Lung (tissue), 11 donors: ENCODE measurements at regions not wholly inside any gene's neighbourhood (a gene's known extent, or its start where the extent isn't known, plus 50 kb on each side); places are given as distances from the start of the nearest gene placed in this dataset.
"Not testable (repeated sequence)": the region's sequence is repeated elsewhere in the genome, so short reads cannot be mapped to it uniquely, and the experiment has no call there.

Experiments used
- ATAC-seq: fragments of 200-7000 bp; cut with Tn5 transposase; one replicate; pipeline ENCODE4 v1.9.1; 2020; ENCODE audit warnings: moderate number of reproducible peaks; ENCODE audit not compliant: insufficient read depth, low FRiP score
- DNase-seq, 3 donors: peaks; one replicate each; pipeline ENCODE4 v3.0.0-alpha.2; 2013 to 2017
- H3K27ac ChIP-seq, 2 donors: one replicate each; pipeline ENCODE4 v1.5.1; 2013; ENCODE audit warnings: mild to moderate bottlenecking in 2 of 2, moderate library complexity in 2 of 2, control low read depth in 1 of 2, inconsistent platforms in 1 of 2, low read depth in 1 of 2, low read length in 1 of 2
- H3K27me3 ChIP-seq, 3 donors: one replicate each; pipeline ENCODE4 v1.5.1; 2013; ENCODE audit warnings: low read length in 2 of 3; ENCODE audit not compliant: control insufficient read depth in 3 of 3, insufficient read depth in 3 of 3
- H3K36me3 ChIP-seq, 4 donors: one replicate each; pipeline ENCODE4 v1.5.1; 2013; ENCODE audit warnings: low read length in 4 of 4, mild to moderate bottlenecking in 1 of 4, moderate library complexity in 1 of 4; ENCODE audit not compliant: control insufficient read depth in 4 of 4, insufficient read depth in 4 of 4
- H3K4me1 ChIP-seq, 5 donors: one replicate each; pipeline ENCODE4 v1.5.1; 2013; ENCODE audit warnings: low read length in 5 of 5, mild to moderate bottlenecking in 2 of 5, moderate library complexity in 1 of 5; ENCODE audit not compliant: control insufficient read depth in 5 of 5, insufficient read depth in 5 of 5
- H3K4me3 ChIP-seq: one replicate; pipeline ENCODE4 v1.5.1; 2013; ENCODE audit warnings: mild to moderate bottlenecking, control low read depth, moderate library complexity
- H3K9ac ChIP-seq, 2 donors: one replicate each; pipeline ENCODE4 v1.5.1; 2013; ENCODE audit warnings: low read length in 2 of 2, control low read depth in 1 of 2; ENCODE audit not compliant: insufficient read depth in 1 of 2
- H3K9me3 ChIP-seq, 4 donors: one replicate each; pipeline ENCODE4 v1.5.1; 2013; ENCODE audit warnings: low read length in 3 of 4, mild to moderate bottlenecking in 1 of 4, moderate library complexity in 1 of 4; ENCODE audit not compliant: control insufficient read depth in 4 of 4, insufficient read depth in 3 of 4
- CTCF ChIP-seq: IDR thresholded peaks from 2 replicates; pipeline ENCODE4 v1.5.1; 2012; ENCODE audit warnings: mild to moderate bottlenecking; ENCODE audit errors: control extremely low read depth, extremely low read depth
- WGBS, 2 donors: extraction: QIAGEN DNeasy Blood & Tissue Kit; methylation state at CpG; one replicate each; pipeline ENCODE4 v1.1.7; 2013; 5-methylcytosine and 5-hydroxymethylcytosine counted together
- donor health status: control.
- donor health status: control.
- donor health status: Bipolar disorder and iron deficiency.
- donor health status: healthy.
- donor health status: DM: yes; HTN: yes; CAD: no.

DNA sequence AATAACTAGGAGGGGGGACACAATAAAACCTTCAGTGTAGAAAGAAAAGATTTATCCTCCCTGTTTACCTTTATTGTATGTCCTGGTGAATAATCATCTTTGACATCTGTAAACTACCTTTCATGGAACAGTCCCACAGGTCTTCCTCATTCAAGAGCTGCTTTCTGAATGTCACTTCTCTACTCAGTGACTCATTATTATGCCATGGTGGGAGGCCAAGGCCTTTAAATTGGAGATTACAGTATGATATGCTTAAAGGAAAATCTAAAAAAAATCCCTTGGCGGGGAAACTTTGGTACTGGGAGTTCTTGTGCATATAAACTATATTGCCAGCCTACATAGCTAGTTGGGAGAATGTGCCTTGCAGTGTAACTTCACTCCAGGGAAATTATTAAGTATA, 713.0 kb downstream of the TDRD15 start:
- Histone ChIP-seq H3K4me3 (no peak overlapping the region), H3K36me3 (no peaks in the 10 kb centered on the region), H3K4me1 (no peaks in the 10 kb centered on the region), H3K9me3 (peaks cover 0 to 3% (median 1%) of the 10 kb centered on the region in 4 donors), H3K9ac (no peak overlapping the region), H3K27me3 (no peaks in the 10 kb centered on the region), H3K27ac (no peak overlapping the region)
- 82% methylated on average over 1 of the region's 1 CpG for WGBS, 2 donors
- no peak for TF ChIP-seq CTCF
- no peak for ATAC-seq
- DNase-seq: no peak

DNA sequence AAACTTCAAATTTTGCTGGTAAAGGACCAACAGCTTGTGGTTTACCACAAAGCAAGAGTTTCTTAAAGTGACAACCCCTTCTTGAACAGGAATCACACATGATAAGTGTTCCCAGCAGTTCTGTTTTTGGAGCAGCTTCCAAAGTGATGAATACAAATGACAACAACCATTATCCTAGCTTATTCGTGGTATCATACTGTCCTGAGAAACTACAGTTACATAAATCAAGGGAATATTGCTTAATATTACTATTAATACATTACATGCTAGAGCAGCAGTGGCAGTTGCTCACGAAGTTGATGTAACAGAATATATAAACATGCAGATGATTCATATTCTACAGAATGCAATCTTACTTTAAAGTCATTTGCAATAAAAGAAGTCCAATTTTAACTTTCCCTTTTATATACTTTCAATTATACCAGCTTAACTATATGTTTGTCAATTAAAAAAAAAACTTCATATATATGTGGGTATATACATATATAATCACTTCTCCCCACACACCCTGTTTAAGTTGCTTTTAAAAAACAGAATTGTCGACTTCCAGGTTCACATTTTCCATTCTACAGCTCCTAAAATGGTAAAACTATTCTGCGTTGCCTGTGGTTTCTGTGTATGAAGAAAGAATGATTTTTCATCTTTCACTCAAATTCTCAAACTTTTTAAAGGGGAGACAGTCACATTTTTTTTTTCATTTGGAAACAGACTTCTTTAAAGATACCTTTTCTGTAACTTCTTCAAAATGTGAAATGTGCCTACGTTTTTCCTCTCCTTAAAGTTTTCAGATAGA, 713.6 kb downstream of the TDRD15 start:
- Histone ChIP-seq H3K4me1 (no peaks in the 10 kb centered on the region), H3K9ac (no peak overlapping the region), H3K36me3 (no peaks in the 10 kb centered on the region), H3K9me3 (peaks cover 0 to 3% (median 1%) of the 10 kb centered on the region in 4 donors), H3K27me3 (no peaks in the 10 kb centered on the region), H3K27ac (no peak overlapping the region), H3K4me3 (no peak overlapping the region)
- TF ChIP-seq CTCF: no peak
- DNase-seq (peak in 1 of 3 donors; percentile 5), ATAC-seq (peak; percentile 34)
- 53 to 64% methylated on average over 5 of the region's 5 CpGs for WGBS, 2 donors

- no peak for TF ChIP-seq CTCF
- no peak for ATAC-seq
- H3K4me3 ChIP-seq: no peak overlapping the region
- peaks cover 0 to 3% (median 1%) of the 10 kb centered on the region in 4 donors for H3K9me3 ChIP-seq
- no peak overlapping the region for H3K27ac ChIP-seq
- no peak overlapping the region for H3K9ac ChIP-seq
- no peaks in the 10 kb centered on the region for H3K36me3 ChIP-seq
- 67 to 69% methylated on average over 3 of the region's 3 CpGs for WGBS, 2 donors
- no peaks in the 10 kb centered on the region for H3K27me3 ChIP-seq
- H3K4me1 ChIP-seq: no peaks in the 10 kb centered on the region
- DNase-seq: no peak
These were observed 717.6 kb downstream of the TDRD15 start for GRCh38 chr2:21841341-21841740.

- 78 to 82% methylated on average over 7 of the region's 7 CpGs for WGBS, 2 donors
These were observed 726.6 kb downstream of the TDRD15 start for GRCh38 chr2:21850367-21850766.

More at GRCh38 chr2:21850367-21850766, 726.6 kb downstream of the TDRD15 start:
- H3K27ac ChIP-seq, H3K9ac ChIP-seq, H3K27me3 ChIP-seq, H3K4me3 ChIP-seq, ATAC-seq, H3K36me3 ChIP-seq, DNase-seq, H3K4me1 ChIP-seq, H3K9me3 ChIP-seq: not testable (repeated sequence)
